GM12878 (cell line): ENCODE measurements at regions not wholly inside any gene's neighbourhood (a gene's known extent, or its start where the extent isn't known, plus 50 kb on each side); places are given as distances from the start of the nearest gene placed in this dataset.

ENCODE experiments used
- ATAC-seq: fragments of 200-7000 bp; cut with Tn5 transposase; 3 replicates; pipeline ENCODE4 v1.9.1; 2020; ENCODE audit warnings: mild to moderate bottlenecking, moderate library complexity
- BruUV-seq: library from RNA; stranded (reverse); fragments of 400-500 nt; replicated peaks from 2 replicates; lab custom pipeline; 2021; lab: Mats Ljungman, UMichigan
- CTCF ChIA-PET: fragments of 300-600 bp; sonication (Branson Sonifier 250); formaldehyde crosslinking; extraction: SDS; loops from one replicate; lab custom pipeline; 2021; ENCODE audit warnings: inconsistent platforms; lab: Yijun Ruan, JAX
- POLR2A ChIA-PET: fragments of 350-600 bp; formaldehyde crosslinking; extraction: SDS; loops from one replicate; lab custom pipeline; 2021; ENCODE audit warnings: inconsistent platforms; lab: Charles Lee
- RAD21 ChIA-PET: fragments of 300-600 bp; sonication (Branson Sonifier 250); formaldehyde crosslinking; loops from one replicate; lab custom pipeline; 2023; ENCODE audit warnings: antibody characterized with exemption; ENCODE audit not compliant: unreplicated experiment; lab: Charles Lee
- SMC1A ChIA-PET: fragments of 300-600 bp; sonication (Branson Sonifier 250); formaldehyde crosslinking; loops from one replicate; lab custom pipeline; 2023; ENCODE audit not compliant: unreplicated experiment, uncharacterized antibody; lab: Charles Lee
- DNase-seq: peaks from one replicate; pipeline ENCODE4 v3.0.0-alpha.2; 2011; ENCODE audit warnings: low read depth, low spot score
- FAIRE-seq: peaks from 3 replicates; lab custom pipeline; 2011; peaks lifted over from hg19 to GRCh38; lab: Jason Lieb, UNC
- H2AFZ ChIP-seq: 2 replicates; pipeline ENCODE4 v1.6.0; 2011; ENCODE audit warnings: low read depth, low read length, control low read depth; ENCODE audit not compliant: control insufficient read depth
- H3K27ac ChIP-seq: 2 replicates; pipeline ENCODE4 v1.5.1; 2011; ENCODE audit warnings: control low read depth; ENCODE audit not compliant: control insufficient read depth, insufficient read depth
- H3K27me3 ChIP-seq, 2 experiments: replicated peaks in 1 of 2; 2 replicates each; pipeline versions ENCODE4 v1.6.0 to v1.6.1; 2011; ENCODE audit warnings: low read length in 1 of 2; ENCODE audit not compliant: control insufficient read depth in 2 of 2, insufficient read depth in 2 of 2
- H3K36me3 ChIP-seq, 2 experiments: 2 replicates each; pipeline ENCODE4 v1.5.1; 2011; ENCODE audit warnings: low read length in 1 of 2; ENCODE audit not compliant: control insufficient read depth in 2 of 2, insufficient read depth in 2 of 2
- H3K4me1 ChIP-seq: 2 replicates; pipeline ENCODE4 v1.6.1; 2011; ENCODE audit warnings: mild to moderate bottlenecking, low read length, moderate library complexity, mixed read lengths; ENCODE audit not compliant: control insufficient read depth, insufficient read depth
- H3K4me2 ChIP-seq: 2 replicates; pipeline ENCODE4 v1.6.0; 2011; ENCODE audit warnings: control low read depth; ENCODE audit not compliant: control insufficient read depth, insufficient read depth
- H3K4me3 ChIP-seq: fragments of 200-600 bp; sonication (generic); 2 replicates; pipeline ENCODE4 v1.5.1; 2016
- H3K79me2 ChIP-seq: 2 replicates; pipeline ENCODE4 v1.6.0; 2011; ENCODE audit warnings: low read length; ENCODE audit not compliant: control insufficient read depth, insufficient read depth
- H3K9ac ChIP-seq: 2 replicates; pipeline ENCODE4 v1.8.0; 2011; ENCODE audit warnings: low read length, control low read depth, mixed read lengths; ENCODE audit not compliant: control insufficient read depth, insufficient read depth
- H3K9me3 ChIP-seq: replicated peaks from 3 replicates; pipeline ENCODE4 v1.5.1; 2011; ENCODE audit warnings: mild to moderate bottlenecking, low read length; ENCODE audit not compliant: control insufficient read depth, insufficient read depth
- H4K20me1 ChIP-seq: 2 replicates; pipeline ENCODE4 v1.6.0; 2011; ENCODE audit not compliant: control insufficient read depth, insufficient read depth
- BHLHE40 ChIP-seq, 2 experiments: fragments of 450-650 bp in 1 of 2; IDR thresholded peaks; 2 replicates each; pipeline ENCODE4 v1.6.1; 2011 to 2017; ENCODE audit warnings: low read depth in 2 of 2, borderline replicate concordance in 1 of 2, improper control_type of control experiment in 1 of 2, low read length in 1 of 2, mild to moderate bottlenecking in 1 of 2
- BMI1 ChIP-seq: fragments of 450-650 bp; IDR thresholded peaks from 2 replicates; pipeline ENCODE4 v1.6.1; 2016; ENCODE audit warnings: mild to moderate bottlenecking, moderate library complexity, borderline replicate concordance
- CREB1 ChIP-seq: IDR thresholded peaks from 2 replicates; pipeline ENCODE4 v1.6.1; 2012; ENCODE audit warnings: low read depth, mild to moderate bottlenecking, inconsistent platforms
- EED ChIP-seq: sonication (generic); IDR thresholded peaks from 2 replicates; pipeline ENCODE4 v1.6.1; 2016; ENCODE audit warnings: antibody characterized with exemption, low read depth
- EP300 ChIP-seq, 2 experiments: fragments of 150-350 bp in 1 of 2; IDR thresholded peaks; 2 replicates each; pipeline ENCODE4 v1.6.1; 2011 to 2012; ENCODE audit warnings: low read depth in 2 of 2, low read length in 2 of 2, borderline replicate concordance in 1 of 2, improper control_type of control experiment in 1 of 2, inconsistent platforms in 1 of 2; ENCODE audit not compliant: control insufficient read depth in 1 of 2
- GATAD2B ChIP-seq: fragments of 450-650 bp; conservative IDR thresholded peaks from 2 replicates; pipeline ENCODE4 v1.6.1; 2017; ENCODE audit warnings: low read depth, mild to moderate bottlenecking, moderate library complexity
- HDAC2 ChIP-seq: fragments of 200-600 bp; sonication (generic); IDR thresholded peaks from 2 replicates; pipeline ENCODE4 v1.6.1; 2017
- HDGF ChIP-seq: fragments of 450-650 bp; IDR thresholded peaks from 2 replicates; pipeline ENCODE4 v1.6.1; 2016; ENCODE audit warnings: antibody characterized with exemption
- MAX ChIP-seq: IDR thresholded peaks from 2 replicates; pipeline ENCODE4 v1.6.1; 2012; ENCODE audit warnings: low read depth, low read length, improper control_type of control experiment
- NFYA ChIP-seq: IDR thresholded peaks from 2 replicates; pipeline ENCODE4 v1.6.1; 2011; ENCODE audit warnings: low read depth, mild to moderate bottlenecking, low read length, improper control_type of control experiment, borderline replicate concordance
- NR2C1 ChIP-seq: fragments of 450-650 bp; IDR thresholded peaks from 2 replicates; pipeline ENCODE4 v1.6.1; 2017; ENCODE audit warnings: antibody characterized with exemption, mild to moderate bottlenecking, moderate library complexity
- NRF1 ChIP-seq: conservative IDR thresholded peaks from 2 replicates; pipeline ENCODE4 v1.6.1; 2011; ENCODE audit warnings: mild to moderate bottlenecking, low read depth, low read length, improper control_type of control experiment
- RELA ChIP-seq: fragments of 450-650 bp; IDR thresholded peaks from 2 replicates; pipeline ENCODE4 v1.8.0; 2014; ENCODE audit warnings: borderline replicate concordance; ENCODE audit not compliant: partially characterized antibody
- RUNX3 ChIP-seq: IDR thresholded peaks from 2 replicates; pipeline ENCODE4 v1.6.1; 2012; ENCODE audit warnings: low read length, inconsistent platforms
- TBL1XR1 ChIP-seq: IDR thresholded peaks from 2 replicates; pipeline ENCODE4 v1.6.1; 2012; ENCODE audit warnings: low read depth, low read length, improper control_type of control experiment
- ZNF622 ChIP-seq: fragments of 450-650 bp; IDR thresholded peaks from 2 replicates; pipeline ENCODE4 v1.6.1; 2017; ENCODE audit warnings: mild to moderate bottlenecking, inconsistent platforms
- ZSCAN29 ChIP-seq: fragments of 450-650 bp; IDR thresholded peaks from 2 replicates; pipeline ENCODE4 v1.6.1; 2017; ENCODE audit warnings: mild to moderate bottlenecking, moderate library complexity
- ZZZ3 ChIP-seq: IDR thresholded peaks from 2 replicates; pipeline ENCODE4 v1.6.1; 2011; ENCODE audit warnings: low read depth; ENCODE audit not compliant: control insufficient read depth, insufficient read length
- WGBS: methylation state at CpG from one replicate; pipeline ENCODE4 v1.1.6; 2016; ENCODE audit warnings: low lambda C conversion rate; ENCODE audit not compliant: insufficient replicate concordance, insufficient coverage; ENCODE audit errors: missing lambda C conversion rate; 5-methylcytosine and 5-hydroxymethylcytosine counted together
- in situ Hi-C: fragments of 300-500 bp; cut with MboI; formaldehyde crosslinking; loops from 9 replicates; pipeline ENCODE4 v1.14.3; 2018; ENCODE audit warnings: mixed read lengths
- intact Hi-C: fragments of 100-400 bp; cut with micrococcal nuclease; formaldehyde crosslinking; loops from one replicate; pipeline ENCODE4 v1.14.2; 2022; ENCODE audit not compliant: unreplicated experiment
- TF ChIP-seq, protein P1 (sequence below): fragments of 450-650 bp; IDR thresholded peaks from 2 replicates; pipeline ENCODE4 v1.6.1; 2017; ENCODE audit warnings: mild to moderate bottlenecking, low read depth, inconsistent platforms; ENCODE audit not compliant: poor library complexity, severe bottlenecking

DNA sequence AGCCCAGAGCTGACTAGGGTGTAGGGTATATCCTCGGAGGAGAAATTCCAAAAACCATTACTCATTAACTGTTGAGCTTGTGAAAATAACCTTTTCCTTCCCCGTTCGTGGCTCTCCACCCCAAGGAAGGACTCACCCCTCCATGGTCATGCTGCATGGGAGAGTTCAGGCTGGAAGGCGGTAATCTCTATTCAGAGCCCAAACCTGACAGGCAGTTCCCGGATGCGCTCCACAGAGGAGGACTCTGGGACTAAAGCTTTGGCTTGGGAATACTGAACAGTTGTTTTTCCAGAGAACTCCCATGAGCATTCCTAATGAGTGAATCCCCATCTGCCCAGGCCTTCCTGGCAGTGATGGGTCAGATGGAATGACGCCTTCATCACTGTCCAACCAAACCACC is 125.4 kb downstream of the BCOR start:
- H3K4me2 ChIP-seq: no peak overlapping the region

More for the DNA sequence above, 125.4 kb downstream of the BCOR start:
- in situ Hi-C loops (no loop called here), intact Hi-C loops (no loop called here)
- TF ChIP-seq ZZZ3: no peak
- TF ChIP-seq NFYA: no peak
- TF ChIP-seq NRF1: no peak
- no peak for TF ChIP-seq GATAD2B
- TF ChIP-seq TBL1XR1: no peak
- TF ChIP-seq HDAC2: no peak
- no peak for TF ChIP-seq CREB1
- no peak for TF ChIP-seq EED
- TF ChIP-seq NR2C1: no peak
- TF ChIP-seq EP300 (IDR thresholded peaks at IDR 0.05; ENCODE audit: borderline replicate concordance in 1 of 2, control insufficient read depth in 1 of 2, low read depth in 2 of 2, low read length in 2 of 2): no peak
- no peak for TF ChIP-seq RELA
- TF ChIP-seq BMI1: no peak
- TF ChIP-seq ZNF622: no peak
- TF ChIP-seq, protein P1, sequence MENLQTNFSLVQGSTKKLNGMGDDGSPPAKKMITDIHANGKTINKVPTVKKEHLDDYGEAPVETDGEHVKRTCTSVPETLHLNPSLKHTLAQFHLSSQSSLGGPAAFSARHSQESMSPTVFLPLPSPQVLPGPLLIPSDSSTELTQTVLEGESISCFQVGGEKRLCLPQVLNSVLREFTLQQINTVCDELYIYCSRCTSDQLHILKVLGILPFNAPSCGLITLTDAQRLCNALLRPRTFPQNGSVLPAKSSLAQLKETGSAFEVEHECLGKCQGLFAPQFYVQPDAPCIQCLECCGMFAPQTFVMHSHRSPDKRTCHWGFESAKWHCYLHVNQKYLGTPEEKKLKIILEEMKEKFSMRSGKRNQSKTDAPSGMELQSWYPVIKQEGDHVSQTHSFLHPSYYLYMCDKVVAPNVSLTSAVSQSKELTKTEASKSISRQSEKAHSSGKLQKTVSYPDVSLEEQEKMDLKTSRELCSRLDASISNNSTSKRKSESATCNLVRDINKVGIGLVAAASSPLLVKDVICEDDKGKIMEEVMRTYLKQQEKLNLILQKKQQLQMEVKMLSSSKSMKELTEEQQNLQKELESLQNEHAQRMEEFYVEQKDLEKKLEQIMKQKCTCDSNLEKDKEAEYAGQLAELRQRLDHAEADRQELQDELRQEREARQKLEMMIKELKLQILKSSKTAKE: no peak
- TF ChIP-seq RUNX3: no peak
- no peak for TF ChIP-seq BHLHE40 (IDR thresholded peaks at IDR 0.05; ENCODE audit: borderline replicate concordance in 1 of 2, low read depth in 2 of 2, low read length in 1 of 2)
- TF ChIP-seq HDGF: no peak
- TF ChIP-seq MAX: no peak
- no peak for TF ChIP-seq ZSCAN29
- Histone ChIP-seq H3K9ac (no peak overlapping the region), H3K36me3 (no peaks in the 10 kb centered on the region), H3K4me3 (no peak overlapping the region), H3K4me1 (no peaks in the 10 kb centered on the region), H3K27ac (no peak overlapping the region), H2AFZ (no peak overlapping the region), H4K20me1 (no peaks in the 10 kb centered on the region), H3K27me3 (no peaks in the 10 kb centered on the region; a peak in 1 of 4 replicates), H3K9me3 (peaks cover 4% of the 10 kb centered on the region; the same call in 2 of the 3 replicates), H3K79me2 (no peaks in the 10 kb centered on the region)
- SMC1A ChIA-PET: interaction anchor here (0.5 to 1.5 kb wide), 2 partner anchors 8 to 18 kb away, joined by 3 read pairs; no protein-coding TSS in a partner anchor
- FAIRE-seq (no peak), DNase-seq (no peak), ATAC-seq (no peak)
- 29% methylated on average over 7 of the region's 7 CpGs for WGBS
- POLR2A ChIA-PET: no interaction called here
- CTCF ChIA-PET: interaction anchor here (1.2 kb wide), 1 partner anchor 11 kb away, joined by 4 read pairs; no protein-coding TSS in a partner anchor
- no TSS peak for BruUV-seq
- RAD21 ChIA-PET: no interaction called here
